Tibial nerve (tissue), 4 donors: ENCODE measurements at regions not wholly inside any gene's neighbourhood (a gene's known extent, or its start where the extent isn't known, plus 50 kb on each side); places are given as distances from the start of the nearest gene placed in this dataset.

Experiments used
- EP300 ChIP-seq, 2 donors: sonication (generic); formaldehyde crosslinking; IDR thresholded peaks; one replicate each; pipeline ENCODE4 v1.6.1; 2017; ENCODE audit warnings: antibody characterized with exemption in 2 of 2, mild to moderate bottlenecking in 1 of 2
- TF ChIP-seq, protein P1 (sequence below), 5 experiments: fragments of 200-600 bp in 3 of 5; fragments of 450-650 bp in 2 of 5; sonication (generic) in 3 of 5; IDR thresholded peaks; one replicate each; pipeline ENCODE4 v1.5.1; 2016 to 2019; ENCODE audit warnings: antibody characterized with exemption in 5 of 5, mild to moderate bottlenecking in 3 of 5, moderate library complexity in 2 of 5

GRCh38 chr2:88933091-88933490 lies 241.6 kb downstream of the RPIA start:
- TF ChIP-seq, protein P1, sequence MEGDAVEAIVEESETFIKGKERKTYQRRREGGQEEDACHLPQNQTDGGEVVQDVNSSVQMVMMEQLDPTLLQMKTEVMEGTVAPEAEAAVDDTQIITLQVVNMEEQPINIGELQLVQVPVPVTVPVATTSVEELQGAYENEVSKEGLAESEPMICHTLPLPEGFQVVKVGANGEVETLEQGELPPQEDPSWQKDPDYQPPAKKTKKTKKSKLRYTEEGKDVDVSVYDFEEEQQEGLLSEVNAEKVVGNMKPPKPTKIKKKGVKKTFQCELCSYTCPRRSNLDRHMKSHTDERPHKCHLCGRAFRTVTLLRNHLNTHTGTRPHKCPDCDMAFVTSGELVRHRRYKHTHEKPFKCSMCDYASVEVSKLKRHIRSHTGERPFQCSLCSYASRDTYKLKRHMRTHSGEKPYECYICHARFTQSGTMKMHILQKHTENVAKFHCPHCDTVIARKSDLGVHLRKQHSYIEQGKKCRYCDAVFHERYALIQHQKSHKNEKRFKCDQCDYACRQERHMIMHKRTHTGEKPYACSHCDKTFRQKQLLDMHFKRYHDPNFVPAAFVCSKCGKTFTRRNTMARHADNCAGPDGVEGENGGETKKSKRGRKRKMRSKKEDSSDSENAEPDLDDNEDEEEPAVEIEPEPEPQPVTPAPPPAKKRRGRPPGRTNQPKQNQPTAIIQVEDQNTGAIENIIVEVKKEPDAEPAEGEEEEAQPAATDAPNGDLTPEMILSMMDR (IDR thresholded peaks at IDR 0.05) = no peak
- no peak for TF ChIP-seq EP300 (IDR thresholded peaks at IDR 0.05)
